IMR-90 (cell line): ENCODE measurements at regions not wholly inside any gene's neighbourhood (a gene's known extent, or its start where the extent isn't known, plus 50 kb on each side); places are given as distances from the start of the nearest gene placed in this dataset.

Source experiments
- ATAC-seq: fragments of 200-7000 bp; cut with Tn5 transposase; 2 replicates; pipeline ENCODE4 v1.9.1; 2020; ENCODE audit warnings: low read depth, mild to moderate bottlenecking, moderate library complexity
- BruUV-seq: library from RNA; stranded (reverse); fragments of 400-500 nt; replicated peaks from 2 replicates; lab custom pipeline; 2021; lab: Mats Ljungman, UMichigan
- CTCF ChIA-PET: fragments of 300-600 bp; formaldehyde crosslinking; extraction: SDS; loops from one replicate; lab custom pipeline; 2021; ENCODE audit warnings: antibody characterized with exemption; lab: Yijun Ruan, JAX
- POLR2A ChIA-PET: fragments of 300-600 bp; sonication (Branson Sonifier 250); formaldehyde crosslinking; loops from one replicate; lab custom pipeline; 2022; ENCODE audit warnings: antibody characterized with exemption; ENCODE audit not compliant: unreplicated experiment; lab: Charles Lee
- DNase-seq: peaks from one replicate; pipeline ENCODE4 v3.0.0; 2013
- H2AFZ ChIP-seq: replicated peaks from 2 replicates; pipeline ENCODE3; 2013; ENCODE audit warnings: low read length, mild to moderate bottlenecking; ENCODE audit not compliant: poor library complexity
- H2AK5ac ChIP-seq: 2 replicates; pipeline ENCODE4 v1.6.1; 2013; ENCODE audit warnings: low read depth, low read length, inconsistent platforms
- H2AK9ac ChIP-seq: replicated peaks from 2 replicates; pipeline ENCODE3; 2013; ENCODE audit warnings: mild to moderate bottlenecking, low read depth, low read length, moderate library complexity; ENCODE audit not compliant: poor library complexity
- H2BK120ac ChIP-seq: 2 replicates; pipeline ENCODE4 v1.6.1; 2013; ENCODE audit warnings: low read depth, low read length, inconsistent platforms
- H2BK15ac ChIP-seq: 3 replicates; pipeline ENCODE4 v1.6.1; 2013; ENCODE audit warnings: low read depth, low read length, inconsistent platforms
- H2BK20ac ChIP-seq: 2 replicates; pipeline ENCODE4 v1.6.1; 2013; ENCODE audit warnings: low read depth, mild to moderate bottlenecking, inconsistent platforms, low read length, moderate library complexity
- H2BK5ac ChIP-seq: 2 replicates; pipeline ENCODE4 v1.6.1; 2013; ENCODE audit warnings: mild to moderate bottlenecking, low read depth, low read length, inconsistent platforms; ENCODE audit not compliant: poor library complexity, severe bottlenecking
- H3K14ac ChIP-seq: replicated peaks from 2 replicates; pipeline ENCODE4 v1.6.1; 2013; ENCODE audit warnings: low read depth, low read length, inconsistent platforms
- H3K18ac ChIP-seq: 2 replicates; pipeline ENCODE4 v1.6.1; 2013; ENCODE audit warnings: low read depth, low read length, control low read depth
- H3K23ac ChIP-seq: 2 replicates; pipeline ENCODE4 v1.6.1; 2013; ENCODE audit warnings: low read depth, low read length, inconsistent platforms
- H3K27ac ChIP-seq: 2 replicates; pipeline ENCODE4 v1.5.1; 2013; ENCODE audit warnings: mild to moderate bottlenecking, control low read depth, low read length; ENCODE audit not compliant: insufficient read depth
- H3K27me3 ChIP-seq: 2 replicates; pipeline ENCODE4 v1.6.1; 2013; ENCODE audit warnings: low read length; ENCODE audit not compliant: control insufficient read depth, insufficient read depth
- H3K36me3 ChIP-seq: 2 replicates; pipeline ENCODE4 v1.6.1; 2013; ENCODE audit warnings: low read length, mixed read lengths; ENCODE audit not compliant: control insufficient read depth, insufficient read depth
- H3K4ac ChIP-seq: 2 replicates; pipeline ENCODE4 v1.6.1; 2013; ENCODE audit warnings: low read depth, low read length, inconsistent platforms
- H3K4me1 ChIP-seq: 2 replicates; pipeline ENCODE4 v1.6.1; 2013; ENCODE audit warnings: low read length, mixed read lengths; ENCODE audit not compliant: control insufficient read depth, insufficient read depth
- H3K4me2 ChIP-seq: 2 replicates; pipeline ENCODE4 v1.6.1; 2013; ENCODE audit warnings: low read depth, mild to moderate bottlenecking, control low read depth, low read length, moderate library complexity
- H3K4me3 ChIP-seq: 2 replicates; pipeline ENCODE4 v1.5.1; 2013; ENCODE audit warnings: low read depth, mild to moderate bottlenecking, control low read depth, low read length, moderate library complexity; ENCODE audit not compliant: insufficient read depth
- H3K56ac ChIP-seq: 2 replicates; pipeline ENCODE4 v1.6.1; 2013; ENCODE audit warnings: low read length, inconsistent platforms; ENCODE audit not compliant: insufficient read depth; ENCODE audit errors: extremely low read depth
- H3K79me1 ChIP-seq, 2 experiments: 2 replicates each; pipeline ENCODE4 v1.6.1; 2013; ENCODE audit warnings: low read length in 2 of 2, inconsistent platforms in 1 of 2, low read depth in 1 of 2
- H3K9ac ChIP-seq: 2 replicates; pipeline ENCODE4 v1.6.1; 2013; ENCODE audit warnings: low read depth, low read length, control low read depth
- H3K9me1 ChIP-seq: 2 replicates; pipeline ENCODE4 v1.6.1; 2013; ENCODE audit warnings: low read length, inconsistent platforms; ENCODE audit not compliant: insufficient read depth
- H3K9me3 ChIP-seq: 2 replicates; pipeline ENCODE4 v1.6.1; 2013; ENCODE audit warnings: low read length; ENCODE audit not compliant: control insufficient read depth, insufficient read depth
- H4K20me1 ChIP-seq: 2 replicates; pipeline ENCODE4 v1.6.1; 2013; ENCODE audit warnings: low read length, inconsistent platforms; ENCODE audit not compliant: insufficient read depth
- H4K5ac ChIP-seq: 2 replicates; pipeline ENCODE4 v1.6.1; 2013; ENCODE audit warnings: mild to moderate bottlenecking, low read depth, low read length, control low read depth
- H4K8ac ChIP-seq, 2 experiments: 2 replicates each; pipeline ENCODE4 v1.6.1; 2013; ENCODE audit warnings: low read depth in 2 of 2, low read length in 2 of 2, control low read depth in 1 of 2, inconsistent platforms in 1 of 2
- H4K91ac ChIP-seq: 2 replicates; pipeline ENCODE4 v1.6.1; 2013; ENCODE audit warnings: low read depth, low read length, inconsistent platforms; ENCODE audit not compliant: insufficient read depth
- MAZ ChIP-seq: IDR thresholded peaks from 2 replicates; pipeline ENCODE4 v1.6.1; 2012; ENCODE audit warnings: low read depth, mild to moderate bottlenecking, low read length, improper control_type of control experiment, moderate library complexity, borderline replicate concordance
- MXI1 ChIP-seq: IDR thresholded peaks from 2 replicates; pipeline ENCODE4 v1.6.1; 2012; ENCODE audit warnings: low read depth, mild to moderate bottlenecking, low read length, moderate library complexity, borderline replicate concordance
- RAD21 ChIP-seq: IDR thresholded peaks from 2 replicates; pipeline ENCODE4 v1.6.1; 2012; ENCODE audit warnings: low read length, improper control_type of control experiment
- RFX5 ChIP-seq: IDR thresholded peaks from 2 replicates; pipeline ENCODE4 v1.8.0; 2012; ENCODE audit warnings: low read depth, mild to moderate bottlenecking, low read length, moderate library complexity
- SMC3 ChIP-seq: fragments of 150-350 bp; IDR thresholded peaks from 2 replicates; pipeline ENCODE4 v1.6.1; 2016; ENCODE audit warnings: low read depth, mild to moderate bottlenecking, antibody characterized with exemption, low read length, moderate library complexity
- WGBS, 2 experiments: methylation state at CpG; one replicate each; pipeline versions ENCODE4 v1.1.5 to v1.1.7; 2013; ENCODE audit warnings: missing lambda C conversion rate in 2 of 2; ENCODE audit not compliant: insufficient read length in 1 of 2; ENCODE audit errors: extremely low coverage in 2 of 2; 5-methylcytosine and 5-hydroxymethylcytosine counted together
- dilution Hi-C: fragments of 300-500 bp; cut with HindIII; formaldehyde crosslinking; loops from one replicate; pipeline ENCODE4 v1.14.3; 2018; ENCODE audit warnings: low sequenced_read_pairs; ENCODE audit not compliant: unreplicated experiment
- in situ Hi-C: fragments of 300-500 bp; cut with MboI; formaldehyde crosslinking; loops from 3 replicates; pipeline ENCODE4 v1.14.3; 2019; ENCODE audit warnings: low sequenced_read_pairs, inconsistent platforms, mixed read lengths
- intact Hi-C: fragments of 100-400 bp; cut with micrococcal nuclease; formaldehyde crosslinking; loops from 2 replicates; pipeline ENCODE4 v1.10.0; 2022
- TF ChIP-seq, protein P1 (sequence below): fragments of 150-350 bp; IDR thresholded peaks from 2 replicates; pipeline ENCODE4 v1.6.1; 2016; ENCODE audit warnings: low read depth, mild to moderate bottlenecking, low read length, moderate library complexity, borderline replicate concordance

DNA sequence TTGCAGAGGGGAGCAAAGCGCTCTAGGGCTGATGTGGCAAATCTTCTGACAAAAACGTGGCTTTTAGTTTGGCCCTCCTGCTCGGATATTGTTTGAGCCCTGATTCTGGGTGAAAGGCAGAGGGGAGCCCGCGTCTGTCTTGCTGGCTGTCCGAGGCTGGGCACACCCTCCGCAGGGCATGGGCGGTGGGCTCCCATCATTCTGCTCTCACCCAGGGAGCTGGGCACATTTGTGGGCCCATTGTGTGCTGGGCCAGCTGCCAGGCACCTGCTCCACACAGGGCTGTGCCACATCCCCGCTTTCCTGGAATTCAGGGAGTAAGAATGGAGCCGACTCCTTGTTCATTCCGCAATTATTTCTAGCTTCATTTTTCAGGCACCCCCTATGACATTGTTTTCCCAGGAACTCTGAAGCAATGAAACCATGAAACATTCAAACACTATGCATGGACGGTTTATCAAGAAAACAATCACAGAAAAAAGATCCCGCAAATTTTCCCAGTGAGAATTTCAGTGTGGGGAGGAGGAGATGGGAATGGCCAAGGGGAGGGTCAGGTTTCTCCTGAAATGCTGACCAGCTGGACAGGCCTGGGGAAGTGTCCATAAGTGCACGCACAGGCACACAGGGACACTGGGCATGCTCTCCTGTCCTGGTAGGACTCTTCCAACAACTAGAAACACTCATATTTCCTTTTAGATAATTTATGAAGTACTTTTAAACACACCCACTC, 341.1 kb downstream of the CXCL12 start:
- no peak overlapping the region for H2BK15ac ChIP-seq
- DNase-seq (no peak), ATAC-seq (no peak)
- no peaks in the 10 kb centered on the region for H3K36me3 ChIP-seq
- H2BK20ac ChIP-seq = no peak overlapping the region
- in situ Hi-C loops = no loop called here
- H3K9ac ChIP-seq = no peak overlapping the region
- no peak overlapping the region for H2AK5ac ChIP-seq
- H2BK5ac ChIP-seq = no peak overlapping the region
- no peak overlapping the region for H2AK9ac ChIP-seq
- H3K4me2 ChIP-seq = no peak overlapping the region
- H3K79me1 ChIP-seq = no peaks in the 10 kb centered on the region
- H3K56ac ChIP-seq = no peak overlapping the region
- H3K23ac ChIP-seq = no peak overlapping the region
- H4K20me1 ChIP-seq = no peaks in the 10 kb centered on the region
- dilution Hi-C loops = no loop called here
- no peak overlapping the region for H2BK120ac ChIP-seq
- no peak overlapping the region for H3K4ac ChIP-seq
- no peak overlapping the region for H4K91ac ChIP-seq
- no peak overlapping the region for H3K18ac ChIP-seq
- BruUV-seq = no TSS peak
- ChIA-PET CTCF (no interaction called here), POLR2A (no interaction called here)
- H3K9me3 ChIP-seq = no peaks in the 10 kb centered on the region
- no peak overlapping the region for H2AFZ ChIP-seq
- no peak overlapping the region for H3K14ac ChIP-seq
- H3K4me1 ChIP-seq = peaks cover 7% of the 10 kb centered on the region
- intact Hi-C loops = no loop called here
- 0 out of 2 replicates have a peak, but pooled peaks cover 3% of the 10 kb centered on the region for H3K9me1 ChIP-seq
- H3K4me3 ChIP-seq = no peak overlapping the region
- H3K27me3 ChIP-seq = peaks cover 5% of the 10 kb centered on the region; the same call in 1 of the 2 replicates
- H4K5ac ChIP-seq = no peak overlapping the region
- TF ChIP-seq SMC3 (no peak), RFX5 (no peak), MAZ (no peak), MXI1 (no peak), RAD21 (no peak)
- TF ChIP-seq, protein P1, sequence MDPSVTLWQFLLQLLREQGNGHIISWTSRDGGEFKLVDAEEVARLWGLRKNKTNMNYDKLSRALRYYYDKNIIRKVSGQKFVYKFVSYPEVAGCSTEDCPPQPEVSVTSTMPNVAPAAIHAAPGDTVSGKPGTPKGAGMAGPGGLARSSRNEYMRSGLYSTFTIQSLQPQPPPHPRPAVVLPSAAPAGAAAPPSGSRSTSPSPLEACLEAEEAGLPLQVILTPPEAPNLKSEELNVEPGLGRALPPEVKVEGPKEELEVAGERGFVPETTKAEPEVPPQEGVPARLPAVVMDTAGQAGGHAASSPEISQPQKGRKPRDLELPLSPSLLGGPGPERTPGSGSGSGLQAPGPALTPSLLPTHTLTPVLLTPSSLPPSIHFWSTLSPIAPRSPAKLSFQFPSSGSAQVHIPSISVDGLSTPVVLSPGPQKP = no peak
- WGBS, 2 experiments = 89% methylated on average over 5 of the region's 14 CpGs; no CpG with 5 or more reads in 1 of the 2 experiments
- H3K27ac ChIP-seq = no peak overlapping the region
- no peak overlapping the region for H4K8ac ChIP-seq
